SK-N-SH treated with all-trans-retinoic acid at 6 μM for 48 hours (cell line): ENCODE measurements at regions not wholly inside any gene's neighbourhood (a gene's known extent, or its start where the extent isn't known, plus 50 kb on each side); places are given as distances from the start of the nearest gene placed in this dataset.

Source experiments
- ATAC-seq: fragments of 200-7000 bp; cut with Tn5 transposase; 3 replicates; pipeline ENCODE4 v1.9.1; 2020; ENCODE audit warnings: mild to moderate bottlenecking, moderate library complexity
- ARNTL ChIP-seq: fragments of 450-650 bp; formaldehyde crosslinking; IDR thresholded peaks from 2 replicates; pipeline ENCODE4 v1.5.0; 2020; ENCODE audit warnings: low read depth, mild to moderate bottlenecking, moderate library complexity, borderline replicate concordance
- BACH2 ChIP-seq: fragments of 250-450 bp; sonication (Bioruptor Pico); IDR thresholded peaks from 2 replicates; pipeline ENCODE4 v1.9.0; 2021; ENCODE audit warnings: mild to moderate bottlenecking, borderline replicate concordance
- CREB5 ChIP-seq: fragments of 250-450 bp; sonication (Bioruptor Pico); IDR thresholded peaks from 2 replicates; pipeline ENCODE4 v1.5.1; 2020; ENCODE audit warnings: low read depth, mild to moderate bottlenecking, moderate library complexity
- CSDC2 ChIP-seq: fragments of 250-450 bp; sonication (Bioruptor Pico); IDR thresholded peaks from 2 replicates; pipeline ENCODE4 v1.5.0; 2020; ENCODE audit warnings: mild to moderate bottlenecking, moderate library complexity
- ESRRG ChIP-seq: fragments of 250-450 bp; sonication (Bioruptor Pico); IDR thresholded peaks from 2 replicates; pipeline ENCODE4 v1.6.1; 2021; ENCODE audit warnings: mild to moderate bottlenecking
- GLIS3 ChIP-seq: fragments of 250-450 bp; sonication (Bioruptor Pico); IDR thresholded peaks from 2 replicates; pipeline ENCODE4 v1.5.0; 2020; ENCODE audit warnings: mild to moderate bottlenecking, moderate library complexity
- ISL1 ChIP-seq: fragments of 250-450 bp; sonication (Bioruptor Pico); IDR thresholded peaks from 2 replicates; pipeline ENCODE4 v2.1.2; 2022; ENCODE audit warnings: mild to moderate bottlenecking, moderate library complexity
- OSR1 ChIP-seq: fragments of 250-450 bp; sonication (Bioruptor Pico); IDR thresholded peaks from 2 replicates; pipeline ENCODE4 v1.8.0; 2022; ENCODE audit warnings: moderate library complexity, mild to moderate bottlenecking, inconsistent platforms
- POU6F1 ChIP-seq: fragments of 250-450 bp; sonication (Bioruptor Pico); IDR thresholded peaks from 2 replicates; pipeline ENCODE4 v1.8.0; 2021; ENCODE audit warnings: low read depth, mild to moderate bottlenecking, moderate library complexity, borderline replicate concordance
- PPARA ChIP-seq: fragments of 250-450 bp; sonication (Bioruptor Pico); IDR thresholded peaks from 2 replicates; pipeline ENCODE4 v1.5.0; 2020; ENCODE audit warnings: mild to moderate bottlenecking, borderline replicate concordance
- RARB ChIP-seq: fragments of 250-450 bp; sonication (Bioruptor Pico); IDR thresholded peaks from 2 replicates; pipeline ENCODE4 v1.8.0; 2021; ENCODE audit warnings: mild to moderate bottlenecking, moderate library complexity
- SNAI2 ChIP-seq: fragments of 250-450 bp; sonication (Bioruptor Pico); IDR thresholded peaks from 2 replicates; pipeline ENCODE4 v1.5.0; 2020; ENCODE audit warnings: mild to moderate bottlenecking, moderate library complexity
- TCF4 ChIP-seq: fragments of 250-450 bp; sonication (Bioruptor Pico); IDR thresholded peaks from 2 replicates; pipeline ENCODE4 v1.8.0; 2021; ENCODE audit warnings: mild to moderate bottlenecking, moderate library complexity, borderline replicate concordance
- TOX ChIP-seq: fragments of 250-450 bp; sonication (Bioruptor Pico); IDR thresholded peaks from 2 replicates; pipeline ENCODE4 v1.8.0; 2021; ENCODE audit warnings: mild to moderate bottlenecking, moderate library complexity, borderline replicate concordance
- ZC3H10 ChIP-seq: fragments of 250-450 bp; sonication (Bioruptor Pico); IDR thresholded peaks from 2 replicates; pipeline ENCODE4 v1.5.1; 2021; ENCODE audit warnings: mild to moderate bottlenecking, moderate library complexity
- ZFP3 ChIP-seq: fragments of 250-450 bp; sonication (Bioruptor Pico); IDR thresholded peaks from 2 replicates; pipeline ENCODE4 v1.5.0; 2020; ENCODE audit warnings: mild to moderate bottlenecking, moderate library complexity
- ZFP30 ChIP-seq: fragments of 450-650 bp; formaldehyde crosslinking; IDR thresholded peaks from 2 replicates; pipeline ENCODE4 v1.5.0; 2022; ENCODE audit warnings: mild to moderate bottlenecking, moderate library complexity
- ZNF565 ChIP-seq: fragments of 450-650 bp; formaldehyde crosslinking; conservative IDR thresholded peaks from 2 replicates; pipeline ENCODE4 v1.5.0; 2020; ENCODE audit warnings: low read depth, mild to moderate bottlenecking, moderate library complexity
- ZNF70 ChIP-seq: fragments of 450-650 bp; formaldehyde crosslinking; IDR thresholded peaks from 2 replicates; pipeline ENCODE4 v1.5.0; 2020; ENCODE audit warnings: mild to moderate bottlenecking, moderate library complexity
- ZNF8 ChIP-seq: fragments of 450-650 bp; formaldehyde crosslinking; IDR thresholded peaks from 2 replicates; pipeline ENCODE4 v1.5.0; 2020; ENCODE audit warnings: mild to moderate bottlenecking, moderate library complexity
- TF ChIP-seq, protein P1 (sequence below): fragments of 250-450 bp; sonication (Bioruptor Pico); IDR thresholded peaks from 2 replicates; pipeline ENCODE4 v1.8.0; 2020; ENCODE audit warnings: mild to moderate bottlenecking, moderate library complexity, borderline replicate concordance
- TF ChIP-seq, protein P2 (sequence below): fragments of 250-450 bp; sonication (Bioruptor Pico); IDR thresholded peaks from 2 replicates; pipeline ENCODE4 v1.5.1; 2021; ENCODE audit warnings: mild to moderate bottlenecking, moderate library complexity
- TF ChIP-seq, protein P3 (sequence below): fragments of 250-450 bp; sonication (Bioruptor Pico); IDR thresholded peaks from 2 replicates; pipeline ENCODE4 v1.5.0; 2020; ENCODE audit warnings: mild to moderate bottlenecking, moderate library complexity

DNA sequence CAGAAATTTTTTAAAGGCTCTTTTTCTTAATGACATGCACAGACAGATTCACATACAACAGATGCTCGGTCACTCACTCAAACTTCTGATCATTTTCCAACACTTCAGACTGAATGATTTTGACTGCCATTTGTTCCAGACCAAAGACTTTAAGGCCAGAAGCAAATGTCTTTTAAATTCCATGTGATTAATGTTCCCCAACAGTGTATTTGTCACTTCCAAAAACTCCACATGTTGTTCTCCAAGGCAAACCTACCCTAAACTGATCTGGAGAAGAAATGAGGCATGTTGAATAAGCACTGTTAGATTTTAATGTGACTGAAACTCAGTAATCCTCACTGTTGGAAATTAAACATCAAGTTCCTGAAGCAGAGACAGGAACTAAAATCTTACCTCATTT lies 366.7 kb downstream of the GABRG2 start (continued):
- TF ChIP-seq ZFP3 (CRISPR knock-in tag): no peak

GRCh38 chr5:162436055-162436454 lies 368.5 kb downstream of the GABRG2 start:
- no peak for ATAC-seq
- no peak for TF ChIP-seq ZNF70 (CRISPR knock-in tag)
- TF ChIP-seq POU6F1 (CRISPR knock-in tag): no peak
- no peak for TF ChIP-seq ZNF565
- TF ChIP-seq CREB5 (CRISPR knock-in tag): no peak
- TF ChIP-seq TOX (CRISPR knock-in tag): no peak
- TF ChIP-seq ZC3H10 (CRISPR knock-in tag): no peak
- TF ChIP-seq TCF4 (CRISPR knock-in tag): no peak
- TF ChIP-seq PPARA: no peak
- TF ChIP-seq SNAI2 (CRISPR knock-in tag): no peak
- TF ChIP-seq, protein P1, sequence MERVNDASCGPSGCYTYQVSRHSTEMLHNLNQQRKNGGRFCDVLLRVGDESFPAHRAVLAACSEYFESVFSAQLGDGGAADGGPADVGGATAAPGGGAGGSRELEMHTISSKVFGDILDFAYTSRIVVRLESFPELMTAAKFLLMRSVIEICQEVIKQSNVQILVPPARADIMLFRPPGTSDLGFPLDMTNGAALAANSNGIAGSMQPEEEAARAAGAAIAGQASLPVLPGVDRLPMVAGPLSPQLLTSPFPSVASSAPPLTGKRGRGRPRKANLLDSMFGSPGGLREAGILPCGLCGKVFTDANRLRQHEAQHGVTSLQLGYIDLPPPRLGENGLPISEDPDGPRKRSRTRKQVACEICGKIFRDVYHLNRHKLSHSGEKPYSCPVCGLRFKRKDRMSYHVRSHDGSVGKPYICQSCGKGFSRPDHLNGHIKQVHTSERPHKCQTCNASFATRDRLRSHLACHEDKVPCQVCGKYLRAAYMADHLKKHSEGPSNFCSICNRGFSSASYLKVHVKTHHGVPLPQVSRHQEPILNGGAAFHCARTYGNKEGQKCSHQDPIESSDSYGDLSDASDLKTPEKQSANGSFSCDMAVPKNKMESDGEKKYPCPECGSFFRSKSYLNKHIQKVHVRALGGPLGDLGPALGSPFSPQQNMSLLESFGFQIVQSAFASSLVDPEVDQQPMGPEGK (CRISPR knock-in tag): no peak
- no peak for TF ChIP-seq OSR1 (CRISPR knock-in tag)
- TF ChIP-seq ZFP30 (CRISPR knock-in tag): no peak
- TF ChIP-seq GLIS3 (CRISPR knock-in tag): no peak
- TF ChIP-seq ZNF8: no peak
- TF ChIP-seq RARB (CRISPR knock-in tag): no peak
- no peak for TF ChIP-seq ESRRG (CRISPR knock-in tag)
- no peak for TF ChIP-seq BACH2 (CRISPR knock-in tag)

DNA sequence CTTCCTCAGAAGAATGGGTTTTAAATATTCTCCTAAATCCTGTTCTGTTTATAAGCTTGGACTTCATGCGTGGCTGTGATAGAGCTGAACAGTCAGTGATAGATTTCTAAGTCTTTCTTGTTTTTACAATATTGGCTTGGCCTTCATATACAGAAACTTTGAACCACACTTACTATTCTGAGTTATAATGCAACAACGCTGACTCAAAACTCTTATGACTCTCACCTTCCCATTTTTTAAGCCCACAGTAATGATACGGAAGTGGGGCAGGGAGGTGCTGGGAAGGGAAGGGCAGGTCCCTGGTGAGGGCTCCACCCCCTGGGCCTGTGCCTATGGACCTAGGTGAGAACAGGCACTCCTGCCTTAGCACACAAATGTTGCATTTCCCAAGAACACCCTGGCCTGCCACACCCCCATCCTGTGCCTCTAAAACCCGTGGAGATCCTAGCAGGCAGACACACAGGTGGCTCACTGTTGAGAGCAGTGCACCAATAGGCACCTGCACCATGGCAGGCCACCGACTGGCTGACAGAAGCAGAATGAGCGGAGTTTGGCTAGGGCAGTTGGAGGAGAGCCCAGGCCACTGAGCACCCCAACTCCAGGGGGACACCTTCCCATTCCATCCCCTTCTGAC lies 376.7 kb downstream of the GABRG2 start:
- no peak for TF ChIP-seq GLIS3 (CRISPR knock-in tag)
- TF ChIP-seq BACH2 (CRISPR knock-in tag): no peak
- TF ChIP-seq PPARA: no peak
- TF ChIP-seq SNAI2 (CRISPR knock-in tag): no peak
- TF ChIP-seq, protein P2, sequence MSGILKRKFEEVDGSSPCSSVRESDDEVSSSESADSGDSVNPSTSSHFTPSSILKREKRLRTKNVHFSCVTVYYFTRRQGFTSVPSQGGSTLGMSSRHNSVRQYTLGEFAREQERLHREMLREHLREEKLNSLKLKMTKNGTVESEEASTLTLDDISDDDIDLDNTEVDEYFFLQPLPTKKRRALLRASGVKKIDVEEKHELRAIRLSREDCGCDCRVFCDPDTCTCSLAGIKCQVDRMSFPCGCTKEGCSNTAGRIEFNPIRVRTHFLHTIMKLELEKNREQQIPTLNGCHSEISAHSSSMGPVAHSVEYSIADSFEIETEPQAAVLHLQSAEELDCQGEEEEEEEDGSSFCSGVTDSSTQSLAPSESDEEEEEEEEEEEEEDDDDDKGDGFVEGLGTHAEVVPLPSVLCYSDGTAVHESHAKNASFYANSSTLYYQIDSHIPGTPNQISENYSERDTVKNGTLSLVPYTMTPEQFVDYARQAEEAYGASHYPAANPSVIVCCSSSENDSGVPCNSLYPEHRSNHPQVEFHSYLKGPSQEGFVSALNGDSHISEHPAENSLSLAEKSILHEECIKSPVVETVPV (CRISPR knock-in tag): no peak
- no peak for TF ChIP-seq TCF4 (CRISPR knock-in tag)
- TF ChIP-seq OSR1 (CRISPR knock-in tag): no peak
- TF ChIP-seq ISL1 (CRISPR knock-in tag): no peak
- TF ChIP-seq ZNF565: no peak
- TF ChIP-seq ESRRG (CRISPR knock-in tag): no peak
- no peak for TF ChIP-seq TOX (CRISPR knock-in tag)
- TF ChIP-seq CSDC2: no peak
- TF ChIP-seq, protein P3, sequence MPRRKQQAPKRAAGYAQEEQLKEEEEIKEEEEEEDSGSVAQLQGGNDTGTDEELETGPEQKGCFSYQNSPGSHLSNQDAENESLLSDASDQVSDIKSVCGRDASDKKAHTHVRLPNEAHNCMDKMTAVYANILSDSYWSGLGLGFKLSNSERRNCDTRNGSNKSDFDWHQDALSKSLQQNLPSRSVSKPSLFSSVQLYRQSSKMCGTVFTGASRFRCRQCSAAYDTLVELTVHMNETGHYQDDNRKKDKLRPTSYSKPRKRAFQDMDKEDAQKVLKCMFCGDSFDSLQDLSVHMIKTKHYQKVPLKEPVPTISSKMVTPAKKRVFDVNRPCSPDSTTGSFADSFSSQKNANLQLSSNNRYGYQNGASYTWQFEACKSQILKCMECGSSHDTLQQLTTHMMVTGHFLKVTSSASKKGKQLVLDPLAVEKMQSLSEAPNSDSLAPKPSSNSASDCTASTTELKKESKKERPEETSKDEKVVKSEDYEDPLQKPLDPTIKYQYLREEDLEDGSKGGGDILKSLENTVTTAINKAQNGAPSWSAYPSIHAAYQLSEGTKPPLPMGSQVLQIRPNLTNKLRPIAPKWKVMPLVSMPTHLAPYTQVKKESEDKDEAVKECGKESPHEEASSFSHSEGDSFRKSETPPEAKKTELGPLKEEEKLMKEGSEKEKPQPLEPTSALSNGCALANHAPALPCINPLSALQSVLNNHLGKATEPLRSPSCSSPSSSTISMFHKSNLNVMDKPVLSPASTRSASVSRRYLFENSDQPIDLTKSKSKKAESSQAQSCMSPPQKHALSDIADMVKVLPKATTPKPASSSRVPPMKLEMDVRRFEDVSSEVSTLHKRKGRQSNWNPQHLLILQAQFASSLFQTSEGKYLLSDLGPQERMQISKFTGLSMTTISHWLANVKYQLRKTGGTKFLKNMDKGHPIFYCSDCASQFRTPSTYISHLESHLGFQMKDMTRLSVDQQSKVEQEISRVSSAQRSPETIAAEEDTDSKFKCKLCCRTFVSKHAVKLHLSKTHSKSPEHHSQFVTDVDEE (CRISPR knock-in tag): no peak
- no peak for TF ChIP-seq RARB (CRISPR knock-in tag)
- TF ChIP-seq ARNTL (CRISPR knock-in tag): no peak
- no peak for TF ChIP-seq ZNF70 (CRISPR knock-in tag)
- ATAC-seq: no peak
